ENCODE measurements at regions not wholly inside any gene's neighbourhood (a gene's known extent, or its start where the extent isn't known, plus 50 kb on each side); places are given as distances from the start of the nearest gene placed in this dataset.
"Not testable (repeated sequence)": the region's sequence is repeated elsewhere in the genome, so short reads cannot be mapped to it uniquely, and the experiment has no call there.

- BruUV-seq (replicated peaks) = no TSS peak
- H3K9ac ChIP-seq (replicated peaks; ENCODE audit: extremely low read depth, insufficient read depth, low read length) = no peak overlapping the region
- no peaks in the 10 kb centered on the region for H3K79me2 ChIP-seq (ENCODE audit: control insufficient read depth, insufficient read depth, low read length)
- intact Hi-C loops (cut with micrococcal nuclease) = no loop called here
- no peaks in the 10 kb centered on the region for H3K36me3 ChIP-seq (ENCODE audit: control insufficient read depth in 2 of 2, extremely low read depth in 1 of 2, insufficient read depth in 2 of 2, low read length in 2 of 2)
- H2AFZ ChIP-seq (ENCODE audit: low read depth, low read length) = no peak overlapping the region
- FAIRE-seq = no peak
- H4K20me1 ChIP-seq (replicated peaks; ENCODE audit: control insufficient read depth, extremely low read depth, insufficient read depth, low read length) = no peaks in the 10 kb centered on the region
- H3K9me3 ChIP-seq (replicated peaks; ENCODE audit: control insufficient read depth, insufficient read depth, low read length) = no peaks in the 10 kb centered on the region
- no peak for DNase-seq (ENCODE audit: low read depth, low spot score)
- ChIA-PET CTCF (interaction anchor here (2.6 kb wide), 1 partner anchor 12 kb away, joined by 12 read pairs; no protein-coding TSS in a partner anchor), POLR2A (no interaction called here)
- dilution Hi-C loops (cut with MboI; ENCODE audit: extremely low pct_ligation_motif_present, low sequenced_read_pairs) = no loop called here
- H3K4me1 ChIP-seq (ENCODE audit: control insufficient read depth, extremely low read depth, insufficient read depth, low read length) = peaks cover 30% of the 10 kb centered on the region
- H3K4me3 ChIP-seq (replicated peaks in 1 of 3; ENCODE audit: insufficient read depth in 1 of 3, low read depth in 1 of 3, low read length in 3 of 3) = no peak overlapping the region
- no peaks in the 10 kb centered on the region for H3K27me3 ChIP-seq (ENCODE audit: control insufficient read depth in 2 of 2, insufficient read depth in 2 of 2, low read length in 2 of 2)
- TF ChIP-seq FOS (IDR thresholded peaks at IDR 0.05; ENCODE audit: borderline replicate concordance, insufficient read depth, low read length) = no peak
- no peak for TF ChIP-seq POLR2A (IDR thresholded peaks at IDR 0.05; ENCODE audit: low read depth, low read length)
- no peak for TF ChIP-seq MYC (IDR thresholded peaks at IDR 0.05; ENCODE audit: low read depth, low read length)
- TF ChIP-seq POLR2AphosphoS5 (IDR thresholded peaks at IDR 0.05; ENCODE audit: insufficient read depth, low read depth, low read length) = no peak
- TF ChIP-seq JUN (IDR thresholded peaks at IDR 0.05; ENCODE audit: borderline replicate concordance, insufficient read depth, insufficient read length, low read depth) = no peak
- no peak for TF ChIP-seq MAX (IDR thresholded peaks at IDR 0.05; ENCODE audit: insufficient read depth, insufficient read length)
- no peak for TF ChIP-seq CTCF (IDR thresholded peaks at IDR 0.05; ENCODE audit: extremely low read depth in 1 of 2, insufficient read depth in 1 of 2, low read depth in 1 of 2, low read length in 2 of 2)
- H3K4me2 ChIP-seq (ENCODE audit: insufficient read depth, low read length) = no peak overlapping the region
- H3K27ac ChIP-seq (ENCODE audit: insufficient read depth, low read depth, low read length) = no peak overlapping the region
- H3K9me1 ChIP-seq (replicated peaks; ENCODE audit: control insufficient read depth, extremely low read depth, insufficient read depth, low read length) = no peaks in the 10 kb centered on the region
These were observed 106.2 kb upstream of the RAP2B start for GRCh38 chr3:153055779-153056178.

- H3K4me3 ChIP-seq (replicated peaks in 1 of 3; ENCODE audit: insufficient read depth in 1 of 3, low read depth in 1 of 3, low read length in 3 of 3); H3K4me1 ChIP-seq (ENCODE audit: control insufficient read depth, extremely low read depth, insufficient read depth, low read length); H3K36me3 ChIP-seq (ENCODE audit: control insufficient read depth in 2 of 2, extremely low read depth in 1 of 2, insufficient read depth in 2 of 2, low read length in 2 of 2); BruUV-seq (replicated peaks); H3K9me3 ChIP-seq (replicated peaks; ENCODE audit: control insufficient read depth, insufficient read depth, low read length); H3K27me3 ChIP-seq (ENCODE audit: control insufficient read depth in 2 of 2, insufficient read depth in 2 of 2, low read length in 2 of 2); H3K79me2 ChIP-seq (ENCODE audit: control insufficient read depth, insufficient read depth, low read length); dilution Hi-C loops (cut with MboI; ENCODE audit: extremely low pct_ligation_motif_present, low sequenced_read_pairs); intact Hi-C loops (cut with micrococcal nuclease); H4K20me1 ChIP-seq (replicated peaks; ENCODE audit: control insufficient read depth, extremely low read depth, insufficient read depth, low read length); H3K9ac ChIP-seq (replicated peaks; ENCODE audit: extremely low read depth, insufficient read depth, low read length); H3K9me1 ChIP-seq (replicated peaks; ENCODE audit: control insufficient read depth, extremely low read depth, insufficient read depth, low read length); DNase-seq (ENCODE audit: low read depth, low spot score): not testable (repeated sequence)
- peak overlapping the region; percentile 72 for H2AFZ ChIP-seq (ENCODE audit: low read depth, low read length)
- FAIRE-seq = peak; percentile 72
- peak overlapping the region; percentile 1 for H3K4me2 ChIP-seq (ENCODE audit: insufficient read depth, low read length)
- POLR2A ChIA-PET = interaction anchor here (0.5 kb wide), 1 partner anchor 196 kb away, joined by 3 read pairs; no protein-coding TSS in a partner anchor
- CTCF ChIA-PET = interaction anchor here (0.6 to 1.8 kb wide), 3 partner anchors 15 to 109 kb away, joined by 3 to 4 read pairs (median 3); partner anchors contain the start of gene RAP2B
- peak overlapping the region; percentile 50 for H3K27ac ChIP-seq (ENCODE audit: insufficient read depth, low read depth, low read length)
These were observed 103.9 kb upstream of the RAP2B start for GRCh38 chr3:153058031-153058688.
